ENCODE measurements at regions not wholly inside any gene's neighbourhood (a gene's known extent, or its start where the extent isn't known, plus 50 kb on each side); places are given as distances from the start of the nearest gene placed in this dataset.

- no peak for TF ChIP-seq CTCF (conservative IDR thresholded peaks at IDR 0.05; ENCODE audit: low read length)
- no peak for TF ChIP-seq EZH2phosphoT487 (IDR thresholded peaks at IDR 0.05; ENCODE audit: borderline replicate concordance, low read depth, low read length)
Measured at GRCh38 chr1:198416296-198416695, 124.2 kb downstream of the ATP6V1G3 start.

All from OCI-LY7 (cell line).